ENCODE measurements at regions not wholly inside any gene's neighbourhood (a gene's known extent, or its start where the extent isn't known, plus 50 kb on each side); places are given as distances from the start of the nearest gene placed in this dataset.
A peak's percentile ranks its signal among the peaks of the same experiment; 100 is the strongest.

- no peak for DNase-seq (ENCODE audit: low read depth)
These were observed 68.2 kb downstream of the MFAP3 start for GRCh38 chr5:154107010-154107409.

- no peak for DNase-seq (ENCODE audit: low read depth)
These were observed 69.0 kb downstream of the MFAP3 start for GRCh38 chr5:154107756-154108155.

GRCh38 chr5:154109416-154110106, 70.8 kb downstream of the MFAP3 start:
- DNase-seq (ENCODE audit: low read depth), result no peak

GRCh38 chr5:154110107-154110453, 71.3 kb downstream of the MFAP3 start:
- no peak for DNase-seq (ENCODE audit: low read depth)

- DNase-seq (ENCODE audit: low read depth), result no peak
These were observed 71.9 kb downstream of the MFAP3 start for GRCh38 chr5:154110716-154111115.

- no peak for DNase-seq (ENCODE audit: low read depth)
These were observed 72.4 kb downstream of the MFAP3 start for GRCh38 chr5:154111214-154111613.

- DNase-seq (ENCODE audit: low read depth), result no peak
These were observed 73.5 kb downstream of the MFAP3 start for GRCh38 chr5:154112255-154112654.

- DNase-seq (ENCODE audit: low read depth), result no peak
These were observed 75.2 kb upstream of the GALNT10 start for GRCh38 chr5:154115291-154115690.

GRCh38 chr5:154117050-154117449, 73.5 kb upstream of the GALNT10 start:
- no peak for DNase-seq (ENCODE audit: low read depth)

GRCh38 chr5:154117930-154118329, 72.6 kb upstream of the GALNT10 start:
- no peak for DNase-seq (ENCODE audit: low read depth)

GRCh38 chr5:154118385-154118784, 72.1 kb upstream of the GALNT10 start:
- DNase-seq (ENCODE audit: low read depth), result no peak

GRCh38 chr5:154118893-154119336, 71.6 kb upstream of the GALNT10 start:
- peak; percentile 11 for DNase-seq (ENCODE audit: low read depth)

GRCh38 chr5:154129013-154129412, 61.5 kb upstream of the GALNT10 start:
- no peak for DNase-seq (ENCODE audit: low read depth)

- no peak for DNase-seq (ENCODE audit: low read depth)
These were observed 60.6 kb upstream of the GALNT10 start for GRCh38 chr5:154129921-154130320.

- DNase-seq (ENCODE audit: low read depth), result no peak
These were observed 58.7 kb upstream of the GALNT10 start for GRCh38 chr5:154131817-154132216.

GRCh38 chr5:154132718-154133307, 57.7 kb upstream of the GALNT10 start:
- DNase-seq (ENCODE audit: low read depth), result no peak

- no peak for DNase-seq (ENCODE audit: low read depth)
These were observed 56.9 kb upstream of the GALNT10 start for GRCh38 chr5:154133591-154133990.

GRCh38 chr5:154134499-154134898, 56.0 kb upstream of the GALNT10 start:
- DNase-seq (ENCODE audit: low read depth), result no peak

GRCh38 chr5:154135125-154135817, 55.3 kb upstream of the GALNT10 start:
- DNase-seq (ENCODE audit: low read depth), result no peak

GRCh38 chr5:154136141-154136540, 54.4 kb upstream of the GALNT10 start:
- no peak for DNase-seq (ENCODE audit: low read depth)

- no peak for DNase-seq (ENCODE audit: low read depth)
These were observed 51.8 kb upstream of the GALNT10 start for GRCh38 chr5:154138701-154139100.

- DNase-seq (ENCODE audit: low read depth), result no peak
These were observed 50.2 kb upstream of the GALNT10 start for GRCh38 chr5:154140381-154140780.

All from HS-27A (cell line).